Loucy (cell line): ENCODE measurements at regions not wholly inside any gene's neighbourhood (a gene's known extent, or its start where the extent isn't known, plus 50 kb on each side); places are given as distances from the start of the nearest gene placed in this dataset.

ENCODE experiments used
- CTCF ChIP-seq: fragments of 200-600 bp; sonication (generic); conservative IDR thresholded peaks from 2 replicates; pipeline ENCODE4 v1.5.1; 2014; ENCODE audit warnings: mild to moderate bottlenecking, antibody characterized with exemption, low read length
- EZH2phosphoT487 ChIP-seq: fragments of 200-600 bp; IDR thresholded peaks from 2 replicates; pipeline ENCODE4 v1.6.1; 2018; ENCODE audit warnings: antibody characterized with exemption, mild to moderate bottlenecking, moderate library complexity, borderline replicate concordance

- TF ChIP-seq CTCF (no peak), EZH2phosphoT487 (no peak)
These were observed 157.3 kb upstream of the GRAMD2B start for GRCh38 chr5:126265917-126266316.
